ENCODE measurements at regions not wholly inside any gene's neighbourhood (a gene's known extent, or its start where the extent isn't known, plus 50 kb on each side); places are given as distances from the start of the nearest gene placed in this dataset.

GRCh38 chr1:47580451-47580995, 142.7 kb downstream of the FOXD2 start:
- TF ChIP-seq POLR2AphosphoS5 (IDR thresholded peaks at IDR 0.05; ENCODE audit: low read depth, low read length) (no peak), TAF1 (IDR thresholded peaks at IDR 0.05; ENCODE audit: borderline replicate concordance, insufficient read depth, low read length) (no peak), SIN3A (IDR thresholded peaks at IDR 0.05; ENCODE audit: borderline replicate concordance, insufficient read depth, low read length) (no peak), FOXP2 (optimal IDR thresholded peaks at IDR 0.05; ENCODE audit: borderline replicate concordance, extremely low read depth, extremely low read length, insufficient read depth) (no peak)
- TF ChIP-seq, protein P1, sequence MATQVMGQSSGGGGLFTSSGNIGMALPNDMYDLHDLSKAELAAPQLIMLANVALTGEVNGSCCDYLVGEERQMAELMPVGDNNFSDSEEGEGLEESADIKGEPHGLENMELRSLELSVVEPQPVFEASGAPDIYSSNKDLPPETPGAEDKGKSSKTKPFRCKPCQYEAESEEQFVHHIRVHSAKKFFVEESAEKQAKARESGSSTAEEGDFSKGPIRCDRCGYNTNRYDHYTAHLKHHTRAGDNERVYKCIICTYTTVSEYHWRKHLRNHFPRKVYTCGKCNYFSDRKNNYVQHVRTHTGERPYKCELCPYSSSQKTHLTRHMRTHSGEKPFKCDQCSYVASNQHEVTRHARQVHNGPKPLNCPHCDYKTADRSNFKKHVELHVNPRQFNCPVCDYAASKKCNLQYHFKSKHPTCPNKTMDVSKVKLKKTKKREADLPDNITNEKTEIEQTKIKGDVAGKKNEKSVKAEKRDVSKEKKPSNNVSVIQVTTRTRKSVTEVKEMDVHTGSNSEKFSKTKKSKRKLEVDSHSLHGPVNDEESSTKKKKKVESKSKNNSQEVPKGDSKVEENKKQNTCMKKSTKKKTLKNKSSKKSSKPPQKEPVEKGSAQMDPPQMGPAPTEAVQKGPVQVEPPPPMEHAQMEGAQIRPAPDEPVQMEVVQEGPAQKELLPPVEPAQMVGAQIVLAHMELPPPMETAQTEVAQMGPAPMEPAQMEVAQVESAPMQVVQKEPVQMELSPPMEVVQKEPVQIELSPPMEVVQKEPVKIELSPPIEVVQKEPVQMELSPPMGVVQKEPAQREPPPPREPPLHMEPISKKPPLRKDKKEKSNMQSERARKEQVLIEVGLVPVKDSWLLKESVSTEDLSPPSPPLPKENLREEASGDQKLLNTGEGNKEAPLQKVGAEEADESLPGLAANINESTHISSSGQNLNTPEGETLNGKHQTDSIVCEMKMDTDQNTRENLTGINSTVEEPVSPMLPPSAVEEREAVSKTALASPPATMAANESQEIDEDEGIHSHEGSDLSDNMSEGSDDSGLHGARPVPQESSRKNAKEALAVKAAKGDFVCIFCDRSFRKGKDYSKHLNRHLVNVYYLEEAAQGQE (IDR thresholded peaks at IDR 0.05; ENCODE audit: insufficient read depth in 1 of 2, low read depth in 2 of 2, low read length in 2 of 2), result no peak

GRCh38 chr1:47582891-47583608, 145.2 kb downstream of the FOXD2 start:
- TF ChIP-seq, protein P1 (IDR thresholded peaks at IDR 0.05; ENCODE audit: insufficient read depth in 1 of 2, low read depth in 2 of 2, low read length in 2 of 2), result no peak
- no peak for TF ChIP-seq TAF1 (IDR thresholded peaks at IDR 0.05; ENCODE audit: borderline replicate concordance, insufficient read depth, low read length)
- TF ChIP-seq FOXP2 (optimal IDR thresholded peaks at IDR 0.05; ENCODE audit: borderline replicate concordance, extremely low read depth, extremely low read length, insufficient read depth), result no peak
- TF ChIP-seq SIN3A (IDR thresholded peaks at IDR 0.05; ENCODE audit: borderline replicate concordance, insufficient read depth, low read length), result no peak
- no peak for TF ChIP-seq POLR2AphosphoS5 (IDR thresholded peaks at IDR 0.05; ENCODE audit: low read depth, low read length)

- TF ChIP-seq, protein P1 (IDR thresholded peaks at IDR 0.05; ENCODE audit: insufficient read depth in 1 of 2, low read depth in 2 of 2, low read length in 2 of 2), result no peak
- TF ChIP-seq TAF1 (IDR thresholded peaks at IDR 0.05; ENCODE audit: borderline replicate concordance, insufficient read depth, low read length) (no peak), FOXP2 (optimal IDR thresholded peaks at IDR 0.05; ENCODE audit: borderline replicate concordance, extremely low read depth, extremely low read length, insufficient read depth) (no peak), POLR2AphosphoS5 (IDR thresholded peaks at IDR 0.05; ENCODE audit: low read depth, low read length) (no peak), SIN3A (IDR thresholded peaks at IDR 0.05; ENCODE audit: borderline replicate concordance, insufficient read depth, low read length) (no peak)
Observed at GRCh38 chr1:47584249-47584648, 146.4 kb downstream of the FOXD2 start.

DNA sequence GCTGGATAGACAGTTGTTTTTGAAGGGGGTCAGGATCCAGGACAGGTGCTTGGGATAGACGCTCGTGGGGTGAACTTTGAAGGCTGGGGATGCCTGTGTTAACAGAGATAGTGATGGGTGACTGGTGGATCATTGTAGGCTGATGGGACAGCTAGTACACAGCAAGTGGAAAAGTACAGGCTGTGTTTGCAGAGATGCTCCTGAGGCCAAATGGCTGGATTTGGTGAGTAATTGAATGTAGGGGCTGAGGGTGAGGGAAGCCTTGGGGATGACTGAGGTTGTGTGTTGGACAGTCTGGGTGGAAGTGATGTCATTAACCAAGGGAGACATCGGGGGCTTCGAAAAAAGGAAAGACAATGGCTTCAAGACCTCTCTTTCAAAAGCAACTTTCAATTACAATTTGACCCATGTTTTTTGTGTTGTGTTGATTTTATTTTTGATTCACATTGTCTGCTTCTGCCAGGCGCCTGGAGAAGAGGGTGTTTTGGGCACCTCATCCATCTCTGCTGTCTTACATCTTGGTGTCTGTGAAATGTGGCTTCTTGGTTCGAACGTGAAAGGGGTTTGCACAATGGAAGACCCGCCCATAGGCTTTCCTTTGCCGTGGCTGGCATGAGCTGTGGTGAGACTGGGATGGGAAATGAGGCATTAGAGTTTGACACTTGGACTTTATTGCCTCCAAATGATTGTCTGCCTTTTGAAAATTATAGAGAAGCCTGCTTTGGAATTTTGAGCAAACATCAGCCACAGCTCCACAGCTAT, 147.5 kb downstream of the FOXD2 start:
- TF ChIP-seq TAF1 (IDR thresholded peaks at IDR 0.05; ENCODE audit: borderline replicate concordance, insufficient read depth, low read length), result no peak
- TF ChIP-seq, protein P1 (IDR thresholded peaks at IDR 0.05; ENCODE audit: insufficient read depth in 1 of 2, low read depth in 2 of 2, low read length in 2 of 2), result no peak
- no peak for TF ChIP-seq POLR2AphosphoS5 (IDR thresholded peaks at IDR 0.05; ENCODE audit: low read depth, low read length)
- TF ChIP-seq SIN3A (IDR thresholded peaks at IDR 0.05; ENCODE audit: borderline replicate concordance, insufficient read depth, low read length), result no peak
- no peak for TF ChIP-seq FOXP2 (optimal IDR thresholded peaks at IDR 0.05; ENCODE audit: borderline replicate concordance, extremely low read depth, extremely low read length, insufficient read depth)
